ENCODE measurements at regions not wholly inside any gene's neighbourhood (a gene's known extent, or its start where the extent isn't known, plus 50 kb on each side); places are given as distances from the start of the nearest gene placed in this dataset.

DNA sequence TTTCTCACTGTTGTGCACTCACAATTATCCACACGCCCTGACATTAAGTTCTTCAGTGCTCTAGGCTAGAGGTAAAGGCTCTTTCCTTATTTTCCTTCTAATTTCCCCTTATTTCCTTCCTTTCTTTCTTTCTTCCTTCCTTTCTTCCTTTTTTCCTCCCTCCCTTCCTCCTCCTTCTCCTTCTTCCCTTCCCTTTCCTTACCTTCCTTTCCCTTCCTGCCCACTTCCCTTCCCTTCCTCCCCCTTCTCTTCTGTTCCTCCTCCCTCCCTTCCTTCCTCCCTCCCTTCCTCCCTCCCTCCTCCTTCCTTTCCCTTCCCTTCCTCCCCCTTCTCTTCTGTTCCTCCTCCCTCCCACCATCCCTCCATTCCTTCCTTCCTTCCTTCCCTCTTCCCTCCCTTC is 317.0 kb upstream of the IRX1 start:
- DNase-seq (ENCODE audit: low read depth) = no peak

DNA sequence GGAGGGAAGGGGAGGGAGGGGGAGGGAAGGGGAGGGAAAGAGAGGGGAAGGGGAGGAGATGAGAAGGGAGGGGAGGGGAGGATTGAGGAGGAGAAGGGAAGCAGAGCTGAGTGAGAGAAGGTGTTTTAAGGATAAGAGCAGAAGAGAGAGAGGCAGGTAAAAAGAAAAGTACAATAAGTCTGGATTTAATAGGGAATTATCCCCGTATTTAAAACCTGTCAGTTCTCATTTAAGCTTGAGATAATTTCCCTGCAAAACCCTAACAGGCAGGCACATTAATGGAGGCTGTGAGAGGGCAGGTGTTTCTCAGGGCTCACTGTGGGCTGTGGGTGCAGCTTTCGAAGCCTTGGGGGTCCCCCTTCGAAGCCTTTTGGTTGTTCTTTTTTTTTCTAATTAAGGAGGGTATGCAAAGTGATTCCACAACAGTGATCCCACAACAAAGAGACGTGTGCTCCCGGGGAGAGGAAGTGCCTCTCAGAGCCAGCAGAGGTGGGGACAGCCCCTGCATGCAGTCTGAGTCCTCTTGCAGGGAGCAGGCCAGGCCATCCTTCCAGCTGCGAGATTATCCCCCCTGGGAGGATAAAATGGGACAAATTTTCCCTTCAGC is 317.9 kb upstream of the IRX1 start:
- DNase-seq (ENCODE audit: low read depth) = no peak

DNA sequence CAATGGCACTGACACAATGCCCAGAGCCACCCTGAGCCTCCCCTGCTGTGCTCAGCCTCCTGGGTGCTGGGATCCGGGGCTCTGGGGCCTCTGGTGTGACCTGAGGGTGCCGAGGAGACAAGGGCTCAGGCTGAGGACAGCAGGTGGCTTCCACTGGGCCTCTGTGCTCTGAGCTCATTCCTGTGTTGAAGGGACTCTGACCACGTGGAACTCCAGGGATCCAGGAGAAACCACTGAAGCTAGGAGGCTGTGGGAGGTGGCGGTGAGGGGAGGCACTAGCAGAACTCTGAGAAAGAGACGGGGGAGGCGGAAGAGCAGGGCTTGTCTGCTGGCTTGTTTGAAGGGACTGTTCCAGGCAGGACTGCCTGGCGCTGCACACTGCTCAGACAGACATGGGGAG is 318.7 kb upstream of the IRX1 start:
- no peak for DNase-seq (ENCODE audit: low read depth)

DNA sequence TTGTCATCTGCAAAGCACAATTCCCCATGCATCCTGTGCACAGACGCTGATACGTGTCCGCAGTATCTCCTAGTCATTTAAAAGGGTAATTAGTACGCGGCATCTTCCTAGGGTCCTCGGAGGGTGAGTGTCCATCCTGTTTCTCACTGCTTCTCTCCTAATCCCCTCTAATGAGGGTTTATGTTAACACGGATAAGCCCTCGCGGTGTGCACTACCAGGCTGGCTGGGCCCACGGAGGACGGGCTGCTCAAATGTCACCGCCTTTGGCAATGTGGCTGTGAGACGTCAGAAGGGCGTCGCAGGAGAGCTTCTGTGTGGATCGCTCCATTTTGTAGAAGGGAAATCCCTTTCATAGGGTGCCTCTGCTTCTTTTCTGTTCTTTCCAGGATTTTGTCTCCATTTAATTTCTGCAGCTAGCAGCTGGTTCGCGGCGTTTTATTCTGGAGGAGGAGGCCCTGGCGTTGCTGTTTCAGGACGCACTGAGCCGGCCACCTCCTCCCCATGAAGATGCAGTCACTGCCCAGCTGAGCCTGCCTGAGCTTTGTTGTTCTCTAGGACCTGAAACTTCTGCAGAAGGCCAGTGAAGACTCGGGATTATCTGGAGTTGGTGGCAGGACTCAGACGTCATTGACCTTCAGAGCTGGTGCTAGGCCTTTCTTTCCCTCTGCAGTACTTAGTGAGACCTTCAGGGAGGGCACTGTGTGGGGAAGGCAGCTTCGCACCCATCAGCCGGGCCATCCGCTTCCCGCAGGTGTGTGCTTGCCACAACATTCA is 326.1 kb upstream of the IRX1 start:
- no peak for DNase-seq (ENCODE audit: low read depth)

DNA sequence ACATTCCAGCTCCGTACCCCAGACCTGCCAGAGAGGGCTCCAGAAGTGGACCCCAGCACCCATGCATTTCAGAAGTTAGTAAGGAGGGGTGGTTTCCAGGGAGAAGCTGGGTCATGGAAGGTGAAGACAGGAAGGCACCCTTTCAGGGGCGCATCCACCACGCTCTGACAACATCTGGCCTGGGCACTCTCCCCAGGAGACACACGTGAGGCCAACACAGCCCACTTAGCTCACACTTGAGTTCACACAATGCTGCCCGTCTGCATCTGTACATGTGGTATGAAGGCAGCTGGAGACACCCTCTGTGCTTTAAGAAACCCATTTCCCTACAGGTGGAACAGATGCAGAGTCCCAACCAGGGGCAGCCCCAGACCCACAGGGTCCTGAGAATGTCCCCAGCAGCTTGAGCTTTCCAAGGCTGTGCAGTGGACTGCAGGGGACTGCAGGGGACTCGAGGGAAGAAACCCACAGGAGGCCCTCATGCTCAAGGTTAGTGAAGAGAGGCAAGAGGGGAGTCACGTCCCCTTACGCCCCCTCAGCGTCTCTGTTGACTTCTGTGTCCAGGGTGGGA is 326.8 kb upstream of the IRX1 start:
- no peak for DNase-seq (ENCODE audit: low read depth)

DNA sequence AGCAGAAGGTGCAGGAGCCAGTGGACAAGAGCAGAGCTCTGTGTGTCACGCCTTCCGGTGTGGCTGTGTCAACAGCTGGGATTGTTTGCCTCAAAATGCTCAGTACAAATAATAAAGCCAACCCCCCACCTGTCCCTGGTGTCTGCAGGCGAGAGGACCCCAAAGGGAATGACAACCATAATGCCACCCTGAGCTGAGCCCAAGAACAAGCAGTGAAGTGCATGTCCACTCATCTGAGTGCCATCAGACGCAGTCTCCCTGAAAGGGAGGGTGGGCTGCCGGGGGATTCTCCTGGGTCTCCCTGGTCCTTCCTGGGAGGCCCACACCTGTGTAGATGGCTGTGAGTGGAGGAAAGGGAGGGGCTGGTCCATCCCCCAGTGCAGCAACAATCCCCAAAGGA is 328.8 kb upstream of the IRX1 start:
- DNase-seq (ENCODE audit: low read depth) = no peak

DNA sequence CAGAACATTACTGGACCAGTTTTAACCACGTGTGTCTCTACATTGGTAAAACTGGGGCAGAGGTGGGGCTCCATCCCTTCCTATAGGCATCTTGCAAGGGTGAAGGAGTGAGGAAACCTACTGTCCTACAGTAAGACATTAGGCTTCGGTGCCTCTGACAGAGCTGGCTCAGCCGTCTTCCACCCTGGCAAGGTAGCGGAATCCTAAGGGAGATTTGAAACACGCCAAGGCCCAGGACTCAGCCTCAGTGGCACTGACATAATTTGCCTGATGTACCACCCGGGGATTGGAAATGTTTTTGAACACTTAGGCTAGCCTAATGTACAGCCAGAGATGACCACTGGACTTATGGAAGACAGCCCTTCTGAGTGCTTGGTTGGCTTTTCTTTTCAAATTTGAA is 329.7 kb upstream of the IRX1 start:
- DNase-seq (ENCODE audit: low read depth) = no peak

DNA sequence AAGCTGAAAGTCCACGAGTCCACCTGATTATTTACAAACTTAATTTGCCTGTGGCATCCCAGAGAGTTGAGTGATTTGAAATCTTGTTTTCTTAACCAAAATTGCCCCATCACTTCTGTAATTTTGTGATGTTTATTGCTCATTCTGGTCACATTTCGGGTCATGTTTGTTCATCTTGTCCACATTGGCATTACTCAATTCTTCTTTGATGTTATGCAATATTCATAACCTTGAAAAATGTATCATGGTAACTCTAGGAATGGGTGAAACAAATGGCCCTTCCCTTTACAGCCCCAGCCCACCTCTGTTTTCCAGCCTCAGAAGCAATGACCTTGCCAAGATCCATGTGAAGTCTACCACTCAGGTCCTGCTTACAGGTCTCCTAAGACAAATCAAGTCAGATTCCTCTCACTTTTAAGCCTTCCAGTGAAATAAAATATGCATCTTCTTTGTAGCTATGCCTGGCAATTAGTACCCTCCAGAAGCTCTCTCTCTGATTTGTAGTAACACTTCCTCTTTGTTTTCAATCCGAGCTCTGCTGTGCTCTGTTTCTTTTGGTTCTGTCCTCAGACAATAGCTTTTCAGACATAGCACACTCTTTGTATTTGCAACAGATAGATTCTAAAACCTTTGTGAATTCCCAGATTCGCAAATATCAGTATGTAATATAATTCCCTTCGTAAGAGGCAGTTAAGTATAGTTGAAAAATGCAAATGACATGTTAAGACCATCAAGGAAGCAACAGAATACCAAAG is 330.3 kb upstream of the IRX1 start:
- no peak for DNase-seq (ENCODE audit: low read depth)

DNA sequence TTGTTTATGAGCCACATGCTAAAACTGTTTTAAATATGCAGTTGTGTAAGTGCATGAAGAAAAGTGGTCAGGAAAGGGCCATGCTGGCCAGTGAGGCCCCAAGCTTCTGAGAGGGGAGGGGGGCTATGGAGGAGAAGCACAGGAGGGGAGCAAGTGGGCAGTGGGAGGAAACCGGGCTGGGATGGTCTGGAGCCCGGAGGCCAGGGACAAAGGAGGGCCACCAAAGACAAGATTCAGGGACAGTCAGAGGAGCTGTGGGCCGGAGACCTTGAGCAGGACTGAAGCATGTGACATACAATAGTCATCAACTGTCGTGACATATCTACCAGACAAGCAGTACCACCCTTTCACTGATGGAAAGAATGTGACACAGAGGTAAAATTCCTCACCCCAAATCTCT is 333.2 kb upstream of the IRX1 start:
- no peak for DNase-seq (ENCODE audit: low read depth)

DNA sequence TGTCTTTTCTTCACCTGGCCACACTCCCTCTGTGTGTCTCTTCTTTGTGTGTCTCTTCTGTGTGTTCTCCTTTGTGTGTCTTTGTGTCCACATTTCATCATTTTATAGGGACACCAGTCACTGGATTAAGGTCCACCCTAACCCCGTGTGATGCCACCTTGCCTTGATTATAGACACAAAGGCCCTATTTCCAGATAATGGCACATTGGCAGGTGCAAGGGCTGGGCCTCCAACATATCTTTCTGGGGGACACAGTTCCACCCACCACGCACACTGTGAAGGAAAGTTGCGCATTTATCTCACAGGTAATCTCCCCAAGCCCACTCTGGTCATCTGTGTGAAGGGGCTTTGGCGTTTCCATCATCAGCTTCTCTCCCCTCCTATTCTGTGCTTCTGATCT is 334.6 kb upstream of the IRX1 start:
- DNase-seq (ENCODE audit: low read depth) = no peak

DNA sequence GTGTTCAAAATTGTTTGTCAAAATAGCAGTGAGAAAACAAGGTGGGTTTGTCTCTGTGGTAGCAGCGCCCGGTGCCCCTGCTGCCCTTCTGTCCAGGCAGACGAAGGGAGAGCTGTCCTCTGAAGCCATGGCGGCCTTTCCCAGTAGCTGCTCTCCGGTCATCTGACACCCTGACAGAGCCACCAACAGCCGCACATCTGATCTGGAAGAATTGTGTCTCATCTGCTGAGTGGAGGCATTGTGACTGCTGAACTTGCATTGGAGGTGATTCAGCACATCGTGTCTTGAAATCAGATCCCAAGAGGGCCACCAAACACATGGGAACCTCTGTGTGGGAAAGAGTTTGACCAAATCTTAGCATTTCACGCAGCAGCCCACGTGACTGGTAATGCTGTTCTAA is 337.6 kb upstream of the IRX1 start:
- DNase-seq (ENCODE audit: low read depth) = no peak

DNA sequence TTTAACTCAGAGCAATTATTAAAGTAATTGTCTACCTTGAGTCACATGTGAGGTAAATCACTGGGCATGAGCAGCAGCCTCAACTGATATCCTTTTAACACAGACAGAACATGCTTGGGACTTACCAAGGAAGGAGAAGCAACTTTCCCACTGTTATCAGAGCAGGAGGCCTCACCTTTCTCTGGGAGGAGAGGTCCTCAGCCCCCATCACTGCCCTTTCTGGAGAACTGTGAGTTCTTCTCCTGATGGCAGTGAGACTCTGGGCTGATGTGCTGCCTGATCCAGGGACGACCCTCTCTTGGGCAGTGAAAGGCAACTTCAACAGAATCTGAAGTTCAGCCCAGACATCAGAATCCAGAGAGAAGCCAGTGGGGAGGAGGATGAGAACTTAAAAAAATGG is 343.4 kb upstream of the IRX1 start:
- DNase-seq (ENCODE audit: low read depth) = no peak

DNA sequence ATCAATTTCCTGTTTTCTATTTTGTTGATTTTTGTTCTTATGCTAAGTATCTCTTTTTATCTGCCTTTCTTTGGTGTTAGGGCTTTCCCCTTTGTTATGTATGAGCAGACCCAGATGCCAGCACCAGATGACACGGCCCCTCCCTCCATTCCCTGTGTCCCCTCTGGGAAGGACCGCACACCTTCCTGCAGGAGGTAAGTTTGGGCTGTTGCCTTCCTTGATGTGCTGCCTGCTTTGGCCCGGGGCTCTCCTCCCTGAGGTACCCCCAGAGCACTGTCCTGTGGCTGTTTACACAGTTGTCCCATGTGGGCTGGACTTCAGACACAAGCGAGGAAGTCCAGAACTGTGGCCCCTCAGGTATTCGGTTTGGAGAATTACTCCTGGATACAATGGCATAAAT is 343.8 kb upstream of the IRX1 start:
- no peak for DNase-seq (ENCODE audit: low read depth)

DNA sequence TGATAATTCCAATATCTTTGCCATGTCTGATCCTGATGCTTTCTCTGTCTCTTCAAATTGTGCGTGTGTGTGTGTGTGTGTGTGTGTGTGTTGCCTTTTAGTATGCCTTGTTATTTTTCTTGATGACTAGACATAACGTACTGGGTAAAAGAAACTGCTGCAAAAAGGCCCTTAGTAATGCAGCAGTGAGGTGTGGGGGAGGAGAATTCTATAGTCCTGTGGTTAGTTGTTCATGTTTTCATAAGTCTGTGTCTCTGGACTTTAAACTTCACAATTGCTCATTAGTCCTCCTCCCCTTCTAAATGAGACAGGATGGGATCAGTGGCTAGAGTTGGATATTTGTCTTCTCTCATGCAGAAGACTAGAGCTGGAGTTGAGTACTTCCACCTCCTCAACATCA is 346.2 kb upstream of the IRX1 start:
- DNase-seq (ENCODE audit: low read depth) = no peak

DNA sequence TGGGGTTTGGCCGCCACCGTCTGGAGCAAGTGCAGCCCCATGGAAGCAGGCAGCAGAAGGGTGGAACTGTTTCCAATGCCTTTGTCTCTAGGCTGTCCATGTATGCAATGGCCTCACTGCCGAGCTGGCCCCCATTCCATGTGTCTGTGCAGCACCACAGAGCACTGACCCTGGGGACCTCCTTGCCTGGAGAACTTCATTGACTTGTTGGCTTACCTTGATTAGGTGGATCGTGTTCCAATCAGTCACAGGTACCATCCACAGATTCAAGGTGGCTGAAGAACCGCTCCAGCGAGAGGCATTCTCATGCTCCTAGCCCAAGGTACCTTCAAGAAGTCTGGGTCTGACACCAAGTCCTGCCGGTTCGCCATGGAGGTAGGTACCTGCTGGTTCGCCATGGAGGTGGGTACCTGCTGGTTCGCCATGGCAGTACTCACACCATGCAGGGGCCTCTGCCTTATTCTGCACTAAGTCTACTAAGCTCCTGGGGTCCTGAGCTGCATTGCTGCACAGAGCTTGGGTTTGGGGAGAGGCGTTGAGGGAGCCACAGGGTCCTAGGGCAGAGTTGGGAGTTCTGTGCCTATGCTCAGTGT is 358.3 kb upstream of the IRX1 start:
- DNase-seq (ENCODE audit: low read depth) = no peak

DNA sequence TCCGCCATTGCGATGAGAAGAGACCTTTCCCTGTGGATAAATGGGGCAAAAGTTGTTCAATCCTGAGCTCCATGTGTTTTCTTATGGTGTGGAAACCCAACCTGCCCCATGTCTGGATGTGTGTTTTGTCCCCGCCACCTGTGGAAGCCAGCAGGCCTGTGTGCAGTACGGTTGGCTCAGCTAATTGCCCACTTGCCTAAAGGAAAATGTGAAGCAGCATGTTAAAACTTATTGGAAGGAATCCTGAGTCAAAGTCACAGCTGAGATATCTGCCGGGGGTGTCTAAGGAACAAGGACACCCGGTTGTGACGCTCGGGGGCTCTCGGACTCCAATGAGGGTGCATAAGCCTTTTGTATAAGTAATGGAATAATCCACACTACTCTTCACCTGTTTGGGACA is 361.1 kb upstream of the IRX1 start:
- DNase-seq (ENCODE audit: low read depth) = no peak

DNA sequence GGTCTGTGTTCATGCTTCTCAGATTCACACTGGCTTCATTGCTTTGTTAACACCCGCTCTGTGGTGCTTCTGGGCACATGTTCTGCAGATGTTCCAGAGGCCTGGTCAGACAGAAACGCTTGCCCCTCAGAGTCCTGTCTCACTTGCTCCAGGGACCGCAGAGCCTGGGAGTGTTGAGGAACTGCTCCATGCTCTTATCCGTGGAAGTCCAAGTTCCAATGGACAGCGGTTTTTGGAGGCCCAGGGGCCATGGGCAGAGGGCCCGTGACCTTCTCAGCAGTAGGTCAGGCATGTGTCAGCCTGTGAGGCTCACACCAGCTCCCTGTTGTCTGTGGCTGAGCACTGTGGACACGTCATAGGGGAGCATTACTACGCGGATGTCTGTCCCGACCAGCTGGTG is 364.7 kb upstream of the IRX1 start:
- DNase-seq (ENCODE audit: low read depth) = no peak

DNA sequence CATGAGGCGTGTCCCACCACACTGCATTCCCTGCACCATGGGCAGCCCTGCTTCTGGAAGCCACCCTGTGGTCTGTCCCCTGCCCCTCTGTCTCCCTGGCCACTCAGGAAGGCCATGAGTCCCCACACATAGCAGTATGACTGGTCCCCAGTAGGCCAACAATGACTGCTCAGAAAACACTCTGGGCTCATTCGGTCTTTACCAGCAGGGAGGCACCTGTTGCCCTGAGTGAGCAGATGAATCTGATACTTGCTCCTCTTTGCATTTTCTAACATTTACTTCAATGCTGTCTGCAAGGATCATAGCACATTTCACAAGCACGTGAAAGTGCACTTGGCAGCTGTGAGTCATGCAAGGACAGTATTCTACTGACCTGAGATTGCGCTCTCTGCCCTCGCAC is 365.4 kb upstream of the IRX1 start:
- DNase-seq (ENCODE audit: low read depth) = no peak

DNA sequence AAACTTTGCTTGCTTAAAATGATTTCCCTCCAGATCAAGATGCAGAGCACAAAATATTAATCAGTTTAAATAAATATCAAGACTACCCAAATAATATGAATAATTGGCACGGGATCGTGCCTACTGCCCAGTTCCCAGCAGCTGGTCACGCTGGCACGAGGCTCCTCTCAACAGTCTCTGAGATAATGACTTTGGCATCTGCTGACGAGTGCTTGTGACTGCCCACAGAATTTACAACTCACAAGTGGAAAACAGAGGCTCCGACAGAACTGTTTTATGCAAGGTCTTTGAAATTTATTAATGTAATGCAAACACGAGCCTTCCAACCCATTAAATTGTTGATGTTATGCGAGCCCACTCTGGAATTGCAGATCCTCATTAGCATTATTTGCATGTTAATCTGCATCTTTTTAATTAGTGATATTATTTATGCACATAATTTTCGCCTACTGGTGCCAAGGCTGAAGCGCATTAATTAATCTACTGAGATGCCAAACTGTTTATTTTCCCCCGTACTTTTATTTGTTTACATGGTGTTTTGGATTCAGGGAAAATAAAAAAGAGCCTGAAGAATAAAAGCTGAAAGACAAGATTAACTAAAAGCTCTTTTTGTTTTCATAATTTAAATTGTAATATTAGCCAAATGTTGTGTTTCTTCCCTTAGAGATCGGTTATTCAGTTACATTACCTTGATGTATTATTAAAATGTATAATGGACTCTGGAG is 369.3 kb upstream of the IRX1 start:
- no peak for DNase-seq (ENCODE audit: low read depth)

DNA sequence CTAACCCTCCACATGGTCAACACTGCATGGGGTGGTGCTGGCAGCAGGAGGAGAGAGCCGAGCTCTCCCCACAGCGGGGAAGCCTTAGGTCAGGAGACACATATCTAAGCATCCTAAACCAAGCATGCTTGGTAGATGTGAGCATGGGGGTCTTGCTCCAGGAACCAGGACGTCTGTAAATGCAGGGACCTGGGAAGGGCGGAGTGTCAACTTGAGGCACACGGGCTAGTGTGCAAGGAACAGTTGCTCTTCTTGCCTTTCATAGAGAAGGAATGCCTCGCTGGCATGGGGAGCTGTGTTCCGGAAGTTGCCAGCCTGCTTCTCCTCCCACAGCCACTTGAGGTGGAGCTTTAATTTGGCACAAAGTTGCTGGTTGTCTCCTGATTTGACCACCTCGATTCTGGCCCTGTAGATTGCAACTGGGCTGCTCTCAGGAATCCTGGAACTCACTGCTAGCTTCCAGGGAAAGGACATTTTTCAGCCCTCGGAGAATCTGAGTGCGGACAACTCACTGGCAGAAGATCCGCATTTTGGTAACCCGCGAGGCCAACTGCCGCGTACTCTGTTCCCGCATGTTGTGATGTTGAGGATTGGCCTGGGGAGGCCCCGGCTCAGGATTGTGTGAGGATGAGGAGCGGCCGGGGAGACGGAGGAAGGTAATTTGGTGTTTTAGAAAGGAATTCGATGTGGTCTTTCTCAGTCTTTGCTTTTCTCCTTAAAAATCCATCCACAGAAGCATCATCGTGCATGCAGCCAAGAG is 370.3 kb upstream of the IRX1 start:
- DNase-seq (ENCODE audit: low read depth) = no peak

DNA sequence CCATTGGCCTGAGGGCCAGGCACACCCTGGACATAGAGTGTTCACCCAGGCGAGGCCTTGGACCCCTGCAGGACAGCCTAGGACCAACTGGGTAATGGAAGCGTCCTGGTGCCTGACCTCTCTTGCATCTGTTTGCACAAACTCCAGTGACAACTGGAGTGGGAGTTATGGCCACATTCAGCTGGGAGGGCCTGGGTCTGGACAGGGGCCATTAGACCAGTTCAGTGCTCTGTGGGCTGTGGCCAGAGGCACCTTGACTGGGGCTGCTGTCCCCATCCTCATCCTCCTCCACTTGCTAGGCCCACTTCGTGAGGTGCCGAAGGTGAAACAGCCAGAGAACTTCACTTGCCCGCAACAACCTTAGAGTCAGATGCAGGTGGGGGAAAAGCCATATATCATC is 372.7 kb upstream of the IRX1 start:
- DNase-seq (ENCODE audit: low read depth) = no peak
